Liver (tissue), 8 donors: ENCODE measurements at regions not wholly inside any gene's neighbourhood (a gene's known extent, or its start where the extent isn't known, plus 50 kb on each side); places are given as distances from the start of the nearest gene placed in this dataset.

Experiments used
- DNase-seq: peaks from one replicate; pipeline ENCODE4 v3.0.0-alpha.2; 2017; ENCODE audit warnings: low spot score
- H3K27ac ChIP-seq, 2 donors: one replicate each; pipeline ENCODE4 v1.7.0; 2013; ENCODE audit warnings: inconsistent platforms in 2 of 2, low read length in 2 of 2, control low read depth in 1 of 2, low read depth in 1 of 2, mild to moderate bottlenecking in 1 of 2
- H3K27me3 ChIP-seq, 4 donors: one replicate each; pipeline versions ENCODE4 v1.6.1 to v1.7.0; 2013; ENCODE audit warnings: low read length in 3 of 4, inconsistent platforms in 1 of 4, mild to moderate bottlenecking in 1 of 4, moderate library complexity in 1 of 4; ENCODE audit not compliant: control insufficient read depth in 4 of 4, insufficient read depth in 4 of 4
- H3K36me3 ChIP-seq, 4 donors: one replicate each; pipeline versions ENCODE4 v1.6.1 to v1.7.0; 2013; ENCODE audit warnings: low read length in 3 of 4, mild to moderate bottlenecking in 3 of 4, low read depth in 1 of 4, moderate library complexity in 1 of 4; ENCODE audit not compliant: control insufficient read depth in 4 of 4, insufficient read depth in 3 of 4
- H3K4me1 ChIP-seq, 4 donors: one replicate each; pipeline versions ENCODE4 v1.6.1 to v1.7.0; 2013; ENCODE audit warnings: low read length in 3 of 4, mild to moderate bottlenecking in 3 of 4, moderate library complexity in 1 of 4; ENCODE audit not compliant: control insufficient read depth in 4 of 4, insufficient read depth in 4 of 4
- H3K4me3 ChIP-seq, 3 donors: one replicate each; pipeline versions ENCODE4 v1.6.1 to v1.7.0; 2013; ENCODE audit warnings: low read length in 3 of 3, control low read depth in 1 of 3, low read depth in 1 of 3, mild to moderate bottlenecking in 1 of 3
- H3K9ac ChIP-seq, 2 donors: one replicate each; pipeline ENCODE4 v1.7.0; 2013; ENCODE audit warnings: low read length in 2 of 2, mild to moderate bottlenecking in 2 of 2, moderate library complexity in 2 of 2, control low read depth in 1 of 2, low read depth in 1 of 2
- H3K9me3 ChIP-seq, 4 donors: one replicate each; pipeline versions ENCODE4 v1.6.1 to v1.7.0; 2013; ENCODE audit warnings: low read length in 3 of 4; ENCODE audit not compliant: control insufficient read depth in 4 of 4
- EGR1 ChIP-seq, 2 donors: IDR thresholded peaks; 2 replicates each; pipeline ENCODE4 v1.6.1; 2016 to 2018; ENCODE audit warnings: antibody characterized with exemption in 2 of 2, low read depth in 2 of 2
- FOXA1 ChIP-seq: IDR thresholded peaks from 2 replicates; pipeline ENCODE4 v1.6.1; 2016; ENCODE audit warnings: antibody characterized with exemption
- FOXA2 ChIP-seq: IDR thresholded peaks from 2 replicates; pipeline ENCODE4 v1.6.1; 2016; ENCODE audit warnings: antibody characterized with exemption
- GABPA ChIP-seq, 2 donors: IDR thresholded peaks in 1 of 2; conservative IDR thresholded peaks in 1 of 2; 2 replicates each; pipeline ENCODE4 v1.6.1; 2016; ENCODE audit warnings: antibody characterized with exemption in 2 of 2, mild to moderate bottlenecking in 1 of 2, moderate library complexity in 1 of 2
- HNF4G ChIP-seq: IDR thresholded peaks from 2 replicates; pipeline ENCODE4 v1.6.1; 2016; ENCODE audit warnings: antibody characterized with exemption
- JUND ChIP-seq, 2 donors: IDR thresholded peaks; 2 replicates each; pipeline ENCODE4 v1.6.1; 2016; ENCODE audit warnings: antibody characterized with exemption in 2 of 2
- NR2F2 ChIP-seq: IDR thresholded peaks from 2 replicates; pipeline ENCODE4 v1.6.1; 2016; ENCODE audit warnings: antibody characterized with exemption
- RAD21 ChIP-seq, 2 donors: IDR thresholded peaks; 2 replicates each; pipeline ENCODE4 v1.6.1; 2016; ENCODE audit warnings: antibody characterized with exemption in 2 of 2, mild to moderate bottlenecking in 2 of 2
- RXRA ChIP-seq, 2 donors: IDR thresholded peaks; 2 replicates each; pipeline ENCODE4 v1.6.1; 2017 to 2018; ENCODE audit warnings: antibody characterized with exemption in 2 of 2, mild to moderate bottlenecking in 1 of 2
- SP1 ChIP-seq: IDR thresholded peaks from 2 replicates; pipeline ENCODE4 v1.6.1; 2018; ENCODE audit warnings: antibody characterized with exemption, mild to moderate bottlenecking
- TAF1 ChIP-seq: conservative IDR thresholded peaks from 2 replicates; pipeline ENCODE4 v1.6.1; 2016; ENCODE audit warnings: antibody characterized with exemption, mild to moderate bottlenecking
- YY1 ChIP-seq: IDR thresholded peaks from 2 replicates; pipeline ENCODE4 v1.6.1; 2016; ENCODE audit warnings: antibody characterized with exemption, mild to moderate bottlenecking
- WGBS: extraction: QIAGEN DNeasy Blood & Tissue Kit; methylation state at CpG from one replicate; pipeline ENCODE4 v1.1.7; 2013; 5-methylcytosine and 5-hydroxymethylcytosine counted together
- TF ChIP-seq, protein P1 (sequence below): IDR thresholded peaks from 2 replicates; pipeline ENCODE4 v1.6.1; 2016; ENCODE audit warnings: antibody characterized with exemption
- TF ChIP-seq, protein P2 (sequence below): IDR thresholded peaks from 2 replicates; pipeline ENCODE4 v1.6.1; 2016; ENCODE audit warnings: antibody characterized with exemption
- TF ChIP-seq, protein P3 (sequence below): IDR thresholded peaks from 2 replicates; pipeline ENCODE4 v1.6.1; 2016; ENCODE audit warnings: antibody characterized with exemption, mild to moderate bottlenecking
- TF ChIP-seq, protein P4 (sequence below): fragments of 150-350 bp; IDR thresholded peaks from 2 replicates; pipeline ENCODE4 v1.5.1; 2017; ENCODE audit warnings: improper control_type of control experiment, low read depth, low read length; ENCODE audit not compliant: missing input control
- TF ChIP-seq, protein P5 (sequence below): IDR thresholded peaks from 2 replicates; pipeline ENCODE4 v1.6.1; 2016; ENCODE audit warnings: antibody characterized with exemption
- donor health status: healthy.
- donor health status: healthy.
- donor health status: healthy.
- donor health status: healthy.
- donor health status: healthy.

DNA sequence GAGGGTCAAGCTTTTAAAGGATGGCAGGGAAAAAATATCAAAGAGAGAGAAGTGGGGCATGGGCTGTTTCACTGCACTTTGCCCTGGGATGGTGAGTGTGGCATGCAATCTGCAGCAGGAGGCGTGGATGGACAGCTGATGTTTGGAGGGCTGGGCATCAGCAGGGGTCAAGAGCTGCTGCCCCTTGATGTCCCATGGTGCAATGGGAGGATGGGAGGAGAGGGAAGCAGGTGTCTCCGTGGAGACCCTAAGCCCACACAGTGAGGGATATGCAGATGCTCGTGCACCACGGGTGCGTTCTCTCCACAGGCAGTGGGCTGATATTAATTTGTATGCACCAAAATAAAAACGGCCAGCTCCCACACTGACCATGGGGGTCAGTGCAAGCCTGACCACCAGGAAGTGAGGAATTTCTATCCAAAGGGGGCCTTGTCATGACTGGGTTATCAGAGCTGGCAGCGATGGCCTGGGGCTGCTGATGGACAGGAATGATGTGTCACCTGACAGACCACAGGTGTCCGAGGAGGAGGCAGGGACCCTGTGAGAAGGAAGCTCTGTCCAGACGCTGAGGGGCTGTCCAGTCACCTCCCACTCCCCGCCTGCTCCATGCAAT, 183.6 kb downstream of the IRF8 start:
- H3K4me1 ChIP-seq = no peaks in the 10 kb centered on the region
- TF ChIP-seq RAD21 (IDR thresholded peaks at IDR 0.05) = no peak
- TF ChIP-seq GABPA (IDR thresholded peaks at IDR 0.05 in 1 of 2, conservative IDR thresholded peaks at IDR 0.05 in 1 of 2) = no peak
- TF ChIP-seq NR2F2 = no peak
- TF ChIP-seq YY1 = no peak
- TF ChIP-seq TAF1 = no peak
- no peak for TF ChIP-seq EGR1 (IDR thresholded peaks at IDR 0.05; ENCODE audit: low read depth in 2 of 2)
- TF ChIP-seq, protein P1, sequence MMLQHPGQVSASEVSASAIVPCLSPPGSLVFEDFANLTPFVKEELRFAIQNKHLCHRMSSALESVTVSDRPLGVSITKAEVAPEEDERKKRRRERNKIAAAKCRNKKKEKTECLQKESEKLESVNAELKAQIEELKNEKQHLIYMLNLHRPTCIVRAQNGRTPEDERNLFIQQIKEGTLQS = no peak
- no peak for TF ChIP-seq JUND (IDR thresholded peaks at IDR 0.05)
- TF ChIP-seq SP1 = no peak
- TF ChIP-seq RXRA (IDR thresholded peaks at IDR 0.05) = no peak
- DNase-seq = no peak
- no peak overlapping the region for H3K4me3 ChIP-seq
- WGBS = 43% methylated on average over 10 of the region's 10 CpGs
- no peak overlapping the region for H3K27ac ChIP-seq
- H3K36me3 ChIP-seq = no peaks in the 10 kb centered on the region
- no peaks in the 10 kb centered on the region for H3K9me3 ChIP-seq
- H3K27me3 ChIP-seq = peaks cover 0 to 3% (median 0%) of the 10 kb centered on the region in 4 donors
- no peak overlapping the region for H3K9ac ChIP-seq

DNA sequence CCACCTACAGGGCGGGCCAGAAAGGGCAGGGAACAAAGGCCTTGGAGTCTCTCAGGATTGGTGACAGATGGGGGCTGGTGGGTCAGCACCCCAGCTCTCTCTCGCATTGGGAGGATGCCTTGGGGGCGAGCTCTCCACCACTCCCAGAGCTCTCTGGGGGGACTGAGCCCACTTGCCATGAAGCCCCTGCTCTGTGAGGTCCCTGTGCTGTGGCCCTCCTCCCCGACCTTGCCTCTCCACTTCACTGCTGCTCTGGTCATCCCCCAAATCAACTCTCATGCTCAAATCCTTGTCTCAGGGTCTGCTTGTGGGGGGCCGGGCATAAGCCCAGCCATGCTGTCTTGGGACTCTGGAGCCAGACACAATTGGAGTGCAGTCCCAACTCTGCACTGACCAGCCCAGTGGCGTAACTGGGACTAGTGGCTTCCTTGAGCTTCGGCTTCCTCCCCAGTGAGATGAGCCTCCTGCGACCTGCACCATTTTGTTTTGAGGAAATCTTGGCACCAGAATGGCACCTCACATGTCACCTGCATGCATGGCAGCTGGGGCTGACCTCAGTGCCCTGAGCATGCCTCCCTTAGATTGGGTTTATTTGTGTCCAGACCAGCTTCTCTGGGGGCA, 184.5 kb downstream of the IRF8 start:
- no peaks in the 10 kb centered on the region for H3K36me3 ChIP-seq
- H3K27me3 ChIP-seq = peaks cover 0 to 3% (median 0%) of the 10 kb centered on the region in 4 donors
- H3K4me3 ChIP-seq = no peak overlapping the region
- TF ChIP-seq JUND (IDR thresholded peaks at IDR 0.05) (no peak), RXRA (IDR thresholded peaks at IDR 0.05) (no peak), FOXA2 (no peak), GABPA (IDR thresholded peaks at IDR 0.05 in 1 of 2, conservative IDR thresholded peaks at IDR 0.05 in 1 of 2) (no peak), RAD21 (IDR thresholded peaks at IDR 0.05) (no peak), FOXA1 (no peak), NR2F2 (no peak)
- TF ChIP-seq, protein P1 = no peak
- TF ChIP-seq, protein P2, sequence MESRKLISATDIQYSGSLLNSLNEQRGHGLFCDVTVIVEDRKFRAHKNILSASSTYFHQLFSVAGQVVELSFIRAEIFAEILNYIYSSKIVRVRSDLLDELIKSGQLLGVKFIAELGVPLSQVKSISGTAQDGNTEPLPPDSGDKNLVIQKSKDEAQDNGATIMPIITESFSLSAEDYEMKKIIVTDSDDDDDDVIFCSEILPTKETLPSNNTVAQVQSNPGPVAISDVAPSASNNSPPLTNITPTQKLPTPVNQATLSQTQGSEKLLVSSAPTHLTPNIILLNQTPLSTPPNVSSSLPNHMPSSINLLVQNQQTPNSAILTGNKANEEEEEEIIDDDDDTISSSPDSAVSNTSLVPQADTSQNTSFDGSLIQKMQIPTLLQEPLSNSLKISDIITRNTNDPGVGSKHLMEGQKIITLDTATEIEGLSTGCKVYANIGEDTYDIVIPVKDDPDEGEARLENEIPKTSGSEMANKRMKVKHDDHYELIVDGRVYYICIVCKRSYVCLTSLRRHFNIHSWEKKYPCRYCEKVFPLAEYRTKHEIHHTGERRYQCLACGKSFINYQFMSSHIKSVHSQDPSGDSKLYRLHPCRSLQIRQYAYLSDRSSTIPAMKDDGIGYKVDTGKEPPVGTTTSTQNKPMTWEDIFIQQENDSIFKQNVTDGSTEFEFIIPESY = no peak
- no peaks in the 10 kb centered on the region for H3K4me1 ChIP-seq
- H3K27ac ChIP-seq = no peak overlapping the region
- no peak overlapping the region for H3K9ac ChIP-seq
- 81% methylated on average over 8 of the region's 8 CpGs for WGBS
- no peaks in the 10 kb centered on the region for H3K9me3 ChIP-seq
- DNase-seq = no peak

DNA sequence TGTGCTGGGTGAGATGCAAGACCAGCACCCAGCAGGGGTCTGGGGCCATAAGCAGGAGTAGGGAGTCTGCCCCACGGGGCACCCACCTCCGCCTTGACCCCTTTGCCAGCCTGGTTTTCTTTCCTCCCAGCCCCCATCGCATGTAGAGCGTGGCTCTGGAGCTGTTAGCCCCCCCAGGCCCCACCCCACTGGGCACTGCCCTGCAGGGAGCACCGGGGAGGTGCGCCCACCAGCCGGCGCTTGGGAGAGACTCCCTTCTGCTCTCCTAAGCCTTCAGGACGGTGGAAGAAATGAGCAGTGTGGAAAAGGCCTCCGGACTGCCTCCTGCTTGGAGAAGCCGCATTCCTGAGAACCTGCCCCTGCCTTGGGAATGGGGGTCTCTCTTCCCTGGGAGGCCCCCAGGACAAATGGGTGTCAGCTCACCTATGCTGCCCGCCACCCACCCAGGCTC, 186.2 kb downstream of the IRF8 start:
- Histone ChIP-seq H3K9ac (no peak overlapping the region), H3K36me3 (no peaks in the 10 kb centered on the region), H3K4me1 (no peaks in the 10 kb centered on the region), H3K4me3 (no peak overlapping the region), H3K27me3 (peaks cover 0 to 3% (median 0%) of the 10 kb centered on the region in 4 donors), H3K27ac (no peak overlapping the region), H3K9me3 (no peaks in the 10 kb centered on the region)
- no peak for DNase-seq
- WGBS = 93% methylated on average over 12 of the region's 12 CpGs
- TF ChIP-seq, protein P3, sequence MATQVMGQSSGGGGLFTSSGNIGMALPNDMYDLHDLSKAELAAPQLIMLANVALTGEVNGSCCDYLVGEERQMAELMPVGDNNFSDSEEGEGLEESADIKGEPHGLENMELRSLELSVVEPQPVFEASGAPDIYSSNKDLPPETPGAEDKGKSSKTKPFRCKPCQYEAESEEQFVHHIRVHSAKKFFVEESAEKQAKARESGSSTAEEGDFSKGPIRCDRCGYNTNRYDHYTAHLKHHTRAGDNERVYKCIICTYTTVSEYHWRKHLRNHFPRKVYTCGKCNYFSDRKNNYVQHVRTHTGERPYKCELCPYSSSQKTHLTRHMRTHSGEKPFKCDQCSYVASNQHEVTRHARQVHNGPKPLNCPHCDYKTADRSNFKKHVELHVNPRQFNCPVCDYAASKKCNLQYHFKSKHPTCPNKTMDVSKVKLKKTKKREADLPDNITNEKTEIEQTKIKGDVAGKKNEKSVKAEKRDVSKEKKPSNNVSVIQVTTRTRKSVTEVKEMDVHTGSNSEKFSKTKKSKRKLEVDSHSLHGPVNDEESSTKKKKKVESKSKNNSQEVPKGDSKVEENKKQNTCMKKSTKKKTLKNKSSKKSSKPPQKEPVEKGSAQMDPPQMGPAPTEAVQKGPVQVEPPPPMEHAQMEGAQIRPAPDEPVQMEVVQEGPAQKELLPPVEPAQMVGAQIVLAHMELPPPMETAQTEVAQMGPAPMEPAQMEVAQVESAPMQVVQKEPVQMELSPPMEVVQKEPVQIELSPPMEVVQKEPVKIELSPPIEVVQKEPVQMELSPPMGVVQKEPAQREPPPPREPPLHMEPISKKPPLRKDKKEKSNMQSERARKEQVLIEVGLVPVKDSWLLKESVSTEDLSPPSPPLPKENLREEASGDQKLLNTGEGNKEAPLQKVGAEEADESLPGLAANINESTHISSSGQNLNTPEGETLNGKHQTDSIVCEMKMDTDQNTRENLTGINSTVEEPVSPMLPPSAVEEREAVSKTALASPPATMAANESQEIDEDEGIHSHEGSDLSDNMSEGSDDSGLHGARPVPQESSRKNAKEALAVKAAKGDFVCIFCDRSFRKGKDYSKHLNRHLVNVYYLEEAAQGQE = no peak
- TF ChIP-seq, protein P4, sequence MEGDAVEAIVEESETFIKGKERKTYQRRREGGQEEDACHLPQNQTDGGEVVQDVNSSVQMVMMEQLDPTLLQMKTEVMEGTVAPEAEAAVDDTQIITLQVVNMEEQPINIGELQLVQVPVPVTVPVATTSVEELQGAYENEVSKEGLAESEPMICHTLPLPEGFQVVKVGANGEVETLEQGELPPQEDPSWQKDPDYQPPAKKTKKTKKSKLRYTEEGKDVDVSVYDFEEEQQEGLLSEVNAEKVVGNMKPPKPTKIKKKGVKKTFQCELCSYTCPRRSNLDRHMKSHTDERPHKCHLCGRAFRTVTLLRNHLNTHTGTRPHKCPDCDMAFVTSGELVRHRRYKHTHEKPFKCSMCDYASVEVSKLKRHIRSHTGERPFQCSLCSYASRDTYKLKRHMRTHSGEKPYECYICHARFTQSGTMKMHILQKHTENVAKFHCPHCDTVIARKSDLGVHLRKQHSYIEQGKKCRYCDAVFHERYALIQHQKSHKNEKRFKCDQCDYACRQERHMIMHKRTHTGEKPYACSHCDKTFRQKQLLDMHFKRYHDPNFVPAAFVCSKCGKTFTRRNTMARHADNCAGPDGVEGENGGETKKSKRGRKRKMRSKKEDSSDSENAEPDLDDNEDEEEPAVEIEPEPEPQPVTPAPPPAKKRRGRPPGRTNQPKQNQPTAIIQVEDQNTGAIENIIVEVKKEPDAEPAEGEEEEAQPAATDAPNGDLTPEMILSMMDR = no peak
- TF ChIP-seq, protein P5, sequence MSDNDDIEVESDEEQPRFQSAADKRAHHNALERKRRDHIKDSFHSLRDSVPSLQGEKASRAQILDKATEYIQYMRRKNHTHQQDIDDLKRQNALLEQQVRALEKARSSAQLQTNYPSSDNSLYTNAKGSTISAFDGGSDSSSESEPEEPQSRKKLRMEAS = no peak
- TF ChIP-seq HNF4G = no peak
- no peak for TF ChIP-seq JUND (IDR thresholded peaks at IDR 0.05)
- TF ChIP-seq GABPA (IDR thresholded peaks at IDR 0.05 in 1 of 2, conservative IDR thresholded peaks at IDR 0.05 in 1 of 2) = no peak
